SU-DHL-6 (cell line): ENCODE measurements at regions not wholly inside any gene's neighbourhood (a gene's known extent, or its start where the extent isn't known, plus 50 kb on each side); places are given as distances from the start of the nearest gene placed in this dataset.

ENCODE experiments used
- CTCF ChIP-seq: fragments of 200-600 bp; sonication (generic); IDR thresholded peaks from one replicate; pipeline ENCODE4 v1.5.1; 2017; ENCODE audit warnings: antibody characterized with exemption, mild to moderate bottlenecking, low read length, moderate library complexity; ENCODE audit not compliant: insufficient read depth, poor library complexity, severe bottlenecking
- EZH2phosphoT487 ChIP-seq: fragments of 200-600 bp; sonication (generic), shearing (Covaris generic); conservative IDR thresholded peaks from 2 replicates; pipeline ENCODE4 v1.6.1; 2018; ENCODE audit warnings: mild to moderate bottlenecking, antibody characterized with exemption, low read length, moderate library complexity, mixed read lengths

GRCh38 chr10:78980354-78980753, 88.4 kb upstream of the ZMIZ1 start:
- no peak for TF ChIP-seq CTCF
- TF ChIP-seq EZH2phosphoT487 = no peak
